ENCODE measurements at regions not wholly inside any gene's neighbourhood (a gene's known extent, or its start where the extent isn't known, plus 50 kb on each side); places are given as distances from the start of the nearest gene placed in this dataset.

GRCh38 chr2:200127848-200128247 lies 172.5 kb downstream of the MAIP1 start:
- Mint-ChIP-seq H3K4me3 (no peak overlapping the region), H3K27me3 (peaks cover 3 to 6% of the 10 kb centered on the region in 2 donors)

GRCh38 chr2:200128296-200128695 lies 172.9 kb downstream of the MAIP1 start:
- CTCF ChIA-PET, result no interaction called here

More at GRCh38 chr2:200127848-200128247, 172.5 kb downstream of the MAIP1 start:
- no peaks in the 10 kb centered on the region for H3K36me3 ChIP-seq (ENCODE audit: insufficient read depth, low read length)
- H3K27me3 ChIP-seq (ENCODE audit: insufficient read depth, low read length, poor library complexity, severe bottlenecking), result no peaks in the 10 kb centered on the region
- Mint-ChIP-seq H3K4me1 (no peaks in the 10 kb centered on the region), H3K36me3 (no peaks in the 10 kb centered on the region), H3K27ac (no peak overlapping the region), H3K9me3 (no peaks in the 10 kb centered on the region)
- H3K4me3 ChIP-seq (ENCODE audit: low read length), result no peak overlapping the region
- H3K4me1 ChIP-seq (ENCODE audit: insufficient read depth, low read length), result no peaks in the 10 kb centered on the region
- H3K9me3 ChIP-seq (ENCODE audit: low read length), result no peaks in the 10 kb centered on the region
- CTCF ChIA-PET, result no interaction called here
- no peak for DNase-seq
- POLR2A ChIA-PET, result no interaction called here
- no peak overlapping the region for H3K27ac ChIP-seq (ENCODE audit: low read depth, low read length)

GRCh38 chr2:200129721-200130462 lies 174.5 kb downstream of the MAIP1 start:
- Mint-ChIP-seq H3K36me3 (no peaks in the 10 kb centered on the region), H3K27me3 (peaks cover 3 to 6% of the 10 kb centered on the region in 2 donors), H3K27ac (no peak overlapping the region), H3K4me1 (no peaks in the 10 kb centered on the region), H3K9me3 (no peaks in the 10 kb centered on the region), H3K4me3 (no peak overlapping the region)
- ChIA-PET POLR2A (no interaction called here), CTCF (no interaction called here)
- DNase-seq, result no peak
- Histone ChIP-seq H3K36me3 (ENCODE audit: insufficient read depth, low read length) (no peaks in the 10 kb centered on the region), H3K27ac (ENCODE audit: low read depth, low read length) (no peak overlapping the region), H3K27me3 (ENCODE audit: insufficient read depth, low read length, poor library complexity, severe bottlenecking) (no peaks in the 10 kb centered on the region), H3K9me3 (ENCODE audit: low read length) (no peaks in the 10 kb centered on the region), H3K4me1 (ENCODE audit: insufficient read depth, low read length) (no peaks in the 10 kb centered on the region), H3K4me3 (ENCODE audit: low read length) (no peak overlapping the region)

More at GRCh38 chr2:200128296-200128695, 172.9 kb downstream of the MAIP1 start:
- no peak overlapping the region for H3K27ac Mint-ChIP-seq
- no peaks in the 10 kb centered on the region for H3K36me3 Mint-ChIP-seq
- Histone ChIP-seq H3K9me3 (ENCODE audit: low read length) (no peaks in the 10 kb centered on the region), H3K36me3 (ENCODE audit: insufficient read depth, low read length) (no peaks in the 10 kb centered on the region), H3K4me3 (ENCODE audit: low read length) (no peak overlapping the region), H3K27me3 (ENCODE audit: insufficient read depth, low read length, poor library complexity, severe bottlenecking) (no peaks in the 10 kb centered on the region), H3K4me1 (ENCODE audit: insufficient read depth, low read length) (no peaks in the 10 kb centered on the region), H3K27ac (ENCODE audit: low read depth, low read length) (no peak overlapping the region)
- peaks cover 3 to 6% of the 10 kb centered on the region in 2 donors for H3K27me3 Mint-ChIP-seq
- no peaks in the 10 kb centered on the region for H3K9me3 Mint-ChIP-seq
- H3K4me3 Mint-ChIP-seq, result no peak overlapping the region
- POLR2A ChIA-PET, result no interaction called here
- no peak for DNase-seq
- H3K4me1 Mint-ChIP-seq, result no peaks in the 10 kb centered on the region

GRCh38 chr2:200130762-200131166 lies 175.4 kb downstream of the MAIP1 start:
- Mint-ChIP-seq H3K4me1 (no peaks in the 10 kb centered on the region), H3K9me3 (no peaks in the 10 kb centered on the region), H3K27ac (no peak overlapping the region), H3K27me3 (peaks cover 3 to 6% of the 10 kb centered on the region in 2 donors), H3K36me3 (no peaks in the 10 kb centered on the region), H3K4me3 (no peak overlapping the region)
- Histone ChIP-seq H3K27me3 (ENCODE audit: insufficient read depth, low read length, poor library complexity, severe bottlenecking) (no peaks in the 10 kb centered on the region), H3K4me1 (ENCODE audit: insufficient read depth, low read length) (no peaks in the 10 kb centered on the region), H3K4me3 (ENCODE audit: low read length) (no peak overlapping the region), H3K27ac (ENCODE audit: low read depth, low read length) (no peak overlapping the region), H3K36me3 (ENCODE audit: insufficient read depth, low read length) (no peaks in the 10 kb centered on the region), H3K9me3 (ENCODE audit: low read length) (no peaks in the 10 kb centered on the region)
- POLR2A ChIA-PET, result no interaction called here
- CTCF ChIA-PET, result no interaction called here
- DNase-seq, result no peak

- no peak overlapping the region for H3K27ac ChIP-seq (ENCODE audit: low read depth, low read length)
- H3K27ac Mint-ChIP-seq, result no peak overlapping the region
- no peaks in the 10 kb centered on the region for H3K36me3 Mint-ChIP-seq
- CTCF ChIA-PET, result no interaction called here
- H3K4me3 ChIP-seq (ENCODE audit: low read length), result no peak overlapping the region
- H3K4me1 ChIP-seq (ENCODE audit: insufficient read depth, low read length), result no peaks in the 10 kb centered on the region
- H3K36me3 ChIP-seq (ENCODE audit: insufficient read depth, low read length), result no peaks in the 10 kb centered on the region
- no peaks in the 10 kb centered on the region for H3K9me3 Mint-ChIP-seq
- H3K4me1 Mint-ChIP-seq, result no peaks in the 10 kb centered on the region
- POLR2A ChIA-PET, result no interaction called here
- H3K4me3 Mint-ChIP-seq, result no peak overlapping the region
- H3K9me3 ChIP-seq (ENCODE audit: low read length), result no peaks in the 10 kb centered on the region
- H3K27me3 Mint-ChIP-seq, result peaks cover 3 to 6% of the 10 kb centered on the region in 2 donors
- H3K27me3 ChIP-seq (ENCODE audit: insufficient read depth, low read length, poor library complexity, severe bottlenecking), result no peaks in the 10 kb centered on the region
- no peak for DNase-seq
Measured at GRCh38 chr2:200131307-200131706, 175.2 kb upstream of the SPATS2L start.

GRCh38 chr2:200135082-200135481 lies 171.4 kb upstream of the SPATS2L start:
- CTCF ChIA-PET, result no interaction called here
- Histone ChIP-seq H3K9me3 (ENCODE audit: low read length) (no peaks in the 10 kb centered on the region), H3K27ac (ENCODE audit: low read depth, low read length) (no peak overlapping the region), H3K4me1 (ENCODE audit: insufficient read depth, low read length) (no peaks in the 10 kb centered on the region), H3K36me3 (ENCODE audit: insufficient read depth, low read length) (no peaks in the 10 kb centered on the region), H3K27me3 (ENCODE audit: insufficient read depth, low read length, poor library complexity, severe bottlenecking) (no peaks in the 10 kb centered on the region), H3K4me3 (ENCODE audit: low read length) (no peak overlapping the region)
- H3K4me3 Mint-ChIP-seq, result no peak overlapping the region
- DNase-seq, result no peak
- H3K4me1 Mint-ChIP-seq, result no peaks in the 10 kb centered on the region
- POLR2A ChIA-PET, result no interaction called here
- no peaks in the 10 kb centered on the region for H3K27me3 Mint-ChIP-seq
- H3K27ac Mint-ChIP-seq, result no peak overlapping the region
- H3K9me3 Mint-ChIP-seq, result no peaks in the 10 kb centered on the region
- H3K36me3 Mint-ChIP-seq, result no peaks in the 10 kb centered on the region

GRCh38 chr2:200136655-200137054 lies 169.8 kb upstream of the SPATS2L start:
- Mint-ChIP-seq H3K9me3 (no peaks in the 10 kb centered on the region), H3K27me3 (peaks cover 0 to 5% of the 10 kb centered on the region in 2 donors), H3K4me3 (no peak overlapping the region), H3K36me3 (no peaks in the 10 kb centered on the region), H3K27ac (no peak overlapping the region), H3K4me1 (no peaks in the 10 kb centered on the region)
- CTCF ChIA-PET, result no interaction called here
- POLR2A ChIA-PET, result no interaction called here
- Histone ChIP-seq H3K27me3 (ENCODE audit: insufficient read depth, low read length, poor library complexity, severe bottlenecking) (no peaks in the 10 kb centered on the region), H3K36me3 (ENCODE audit: insufficient read depth, low read length) (no peaks in the 10 kb centered on the region), H3K27ac (ENCODE audit: low read depth, low read length) (no peak overlapping the region), H3K9me3 (ENCODE audit: low read length) (no peaks in the 10 kb centered on the region), H3K4me1 (ENCODE audit: insufficient read depth, low read length) (no peaks in the 10 kb centered on the region), H3K4me3 (ENCODE audit: low read length) (no peak overlapping the region)
- DNase-seq, result no peak

GRCh38 chr2:200137271-200137670 lies 169.2 kb upstream of the SPATS2L start:
- no peaks in the 10 kb centered on the region for H3K4me1 ChIP-seq (ENCODE audit: insufficient read depth, low read length)
- Mint-ChIP-seq H3K4me1 (no peaks in the 10 kb centered on the region), H3K27me3 (peaks cover 0 to 6% of the 10 kb centered on the region in 2 donors), H3K4me3 (no peak overlapping the region), H3K9me3 (no peaks in the 10 kb centered on the region), H3K36me3 (no peaks in the 10 kb centered on the region), H3K27ac (no peak overlapping the region)
- no peaks in the 10 kb centered on the region for H3K36me3 ChIP-seq (ENCODE audit: insufficient read depth, low read length)
- CTCF ChIA-PET, result no interaction called here
- H3K27ac ChIP-seq (ENCODE audit: low read depth, low read length), result no peak overlapping the region
- POLR2A ChIA-PET, result no interaction called here
- H3K27me3 ChIP-seq (ENCODE audit: insufficient read depth, low read length, poor library complexity, severe bottlenecking), result no peaks in the 10 kb centered on the region
- H3K9me3 ChIP-seq (ENCODE audit: low read length), result no peaks in the 10 kb centered on the region
- no peak for DNase-seq
- H3K4me3 ChIP-seq (ENCODE audit: low read length), result no peak overlapping the region
